IMR-90 (cell line): ENCODE measurements at regions not wholly inside any gene's neighbourhood (a gene's known extent, or its start where the extent isn't known, plus 50 kb on each side); places are given as distances from the start of the nearest gene placed in this dataset.

Source experiments
- ATAC-seq: fragments of 200-7000 bp; cut with Tn5 transposase; 2 replicates; pipeline ENCODE4 v1.9.1; 2020; ENCODE audit warnings: low read depth, mild to moderate bottlenecking, moderate library complexity
- BruUV-seq: library from RNA; stranded (reverse); fragments of 400-500 nt; replicated peaks from 2 replicates; lab custom pipeline; 2021; lab: Mats Ljungman, UMichigan
- CTCF ChIA-PET: fragments of 300-600 bp; formaldehyde crosslinking; extraction: SDS; loops from one replicate; lab custom pipeline; 2021; ENCODE audit warnings: antibody characterized with exemption; lab: Yijun Ruan, JAX
- POLR2A ChIA-PET: fragments of 300-600 bp; sonication (Branson Sonifier 250); formaldehyde crosslinking; loops from one replicate; lab custom pipeline; 2022; ENCODE audit warnings: antibody characterized with exemption; ENCODE audit not compliant: unreplicated experiment; lab: Charles Lee
- DNase-seq: peaks from one replicate; pipeline ENCODE4 v3.0.0; 2013
- H2AFZ ChIP-seq: replicated peaks from 2 replicates; pipeline ENCODE3; 2013; ENCODE audit warnings: low read length, mild to moderate bottlenecking; ENCODE audit not compliant: poor library complexity
- H2AK5ac ChIP-seq: 2 replicates; pipeline ENCODE4 v1.6.1; 2013; ENCODE audit warnings: low read depth, low read length, inconsistent platforms
- H2AK9ac ChIP-seq: replicated peaks from 2 replicates; pipeline ENCODE3; 2013; ENCODE audit warnings: mild to moderate bottlenecking, low read depth, low read length, moderate library complexity; ENCODE audit not compliant: poor library complexity
- H2BK120ac ChIP-seq: 2 replicates; pipeline ENCODE4 v1.6.1; 2013; ENCODE audit warnings: low read depth, low read length, inconsistent platforms
- H2BK15ac ChIP-seq: 3 replicates; pipeline ENCODE4 v1.6.1; 2013; ENCODE audit warnings: low read depth, low read length, inconsistent platforms
- H2BK20ac ChIP-seq: 2 replicates; pipeline ENCODE4 v1.6.1; 2013; ENCODE audit warnings: low read depth, mild to moderate bottlenecking, inconsistent platforms, low read length, moderate library complexity
- H2BK5ac ChIP-seq: 2 replicates; pipeline ENCODE4 v1.6.1; 2013; ENCODE audit warnings: mild to moderate bottlenecking, low read depth, low read length, inconsistent platforms; ENCODE audit not compliant: poor library complexity, severe bottlenecking
- H3K14ac ChIP-seq: replicated peaks from 2 replicates; pipeline ENCODE4 v1.6.1; 2013; ENCODE audit warnings: low read depth, low read length, inconsistent platforms
- H3K18ac ChIP-seq: 2 replicates; pipeline ENCODE4 v1.6.1; 2013; ENCODE audit warnings: low read depth, low read length, control low read depth
- H3K23ac ChIP-seq: 2 replicates; pipeline ENCODE4 v1.6.1; 2013; ENCODE audit warnings: low read depth, low read length, inconsistent platforms
- H3K27ac ChIP-seq: 2 replicates; pipeline ENCODE4 v1.5.1; 2013; ENCODE audit warnings: mild to moderate bottlenecking, control low read depth, low read length; ENCODE audit not compliant: insufficient read depth
- H3K27me3 ChIP-seq: 2 replicates; pipeline ENCODE4 v1.6.1; 2013; ENCODE audit warnings: low read length; ENCODE audit not compliant: control insufficient read depth, insufficient read depth
- H3K36me3 ChIP-seq: 2 replicates; pipeline ENCODE4 v1.6.1; 2013; ENCODE audit warnings: low read length, mixed read lengths; ENCODE audit not compliant: control insufficient read depth, insufficient read depth
- H3K4ac ChIP-seq: 2 replicates; pipeline ENCODE4 v1.6.1; 2013; ENCODE audit warnings: low read depth, low read length, inconsistent platforms
- H3K4me1 ChIP-seq: 2 replicates; pipeline ENCODE4 v1.6.1; 2013; ENCODE audit warnings: low read length, mixed read lengths; ENCODE audit not compliant: control insufficient read depth, insufficient read depth
- H3K4me2 ChIP-seq: 2 replicates; pipeline ENCODE4 v1.6.1; 2013; ENCODE audit warnings: low read depth, mild to moderate bottlenecking, control low read depth, low read length, moderate library complexity
- H3K4me3 ChIP-seq: 2 replicates; pipeline ENCODE4 v1.5.1; 2013; ENCODE audit warnings: low read depth, mild to moderate bottlenecking, control low read depth, low read length, moderate library complexity; ENCODE audit not compliant: insufficient read depth
- H3K56ac ChIP-seq: 2 replicates; pipeline ENCODE4 v1.6.1; 2013; ENCODE audit warnings: low read length, inconsistent platforms; ENCODE audit not compliant: insufficient read depth; ENCODE audit errors: extremely low read depth
- H3K79me1 ChIP-seq, 2 experiments: 2 replicates each; pipeline ENCODE4 v1.6.1; 2013; ENCODE audit warnings: low read length in 2 of 2, inconsistent platforms in 1 of 2, low read depth in 1 of 2
- H3K9ac ChIP-seq: 2 replicates; pipeline ENCODE4 v1.6.1; 2013; ENCODE audit warnings: low read depth, low read length, control low read depth
- H3K9me1 ChIP-seq: 2 replicates; pipeline ENCODE4 v1.6.1; 2013; ENCODE audit warnings: low read length, inconsistent platforms; ENCODE audit not compliant: insufficient read depth
- H3K9me3 ChIP-seq: 2 replicates; pipeline ENCODE4 v1.6.1; 2013; ENCODE audit warnings: low read length; ENCODE audit not compliant: control insufficient read depth, insufficient read depth
- H4K20me1 ChIP-seq: 2 replicates; pipeline ENCODE4 v1.6.1; 2013; ENCODE audit warnings: low read length, inconsistent platforms; ENCODE audit not compliant: insufficient read depth
- H4K5ac ChIP-seq: 2 replicates; pipeline ENCODE4 v1.6.1; 2013; ENCODE audit warnings: mild to moderate bottlenecking, low read depth, low read length, control low read depth
- H4K8ac ChIP-seq, 2 experiments: 2 replicates each; pipeline ENCODE4 v1.6.1; 2013; ENCODE audit warnings: low read depth in 2 of 2, low read length in 2 of 2, control low read depth in 1 of 2, inconsistent platforms in 1 of 2
- H4K91ac ChIP-seq: 2 replicates; pipeline ENCODE4 v1.6.1; 2013; ENCODE audit warnings: low read depth, low read length, inconsistent platforms; ENCODE audit not compliant: insufficient read depth
- BHLHE40 ChIP-seq: fragments of 150-350 bp; IDR thresholded peaks from 2 replicates; pipeline ENCODE4 v1.6.1; 2016; ENCODE audit warnings: mild to moderate bottlenecking, low read depth, low read length
- CEBPB ChIP-seq: IDR thresholded peaks from 2 replicates; pipeline ENCODE4 v1.6.1; 2012; ENCODE audit warnings: low read depth, low read length, improper control_type of control experiment
- CHD1 ChIP-seq: IDR thresholded peaks from 2 replicates; pipeline ENCODE4 v1.6.1; 2012; ENCODE audit warnings: low read depth, low read length, improper control_type of control experiment
- FOS ChIP-seq: fragments of 150-350 bp; IDR thresholded peaks from 2 replicates; pipeline ENCODE4 v1.6.1; 2016; ENCODE audit warnings: low read depth, low read length
- MAFK ChIP-seq: IDR thresholded peaks from 2 replicates; pipeline ENCODE4 v1.6.1; 2012; ENCODE audit warnings: low read depth, low read length, improper control_type of control experiment
- MAZ ChIP-seq: IDR thresholded peaks from 2 replicates; pipeline ENCODE4 v1.6.1; 2012; ENCODE audit warnings: low read depth, mild to moderate bottlenecking, low read length, improper control_type of control experiment, moderate library complexity, borderline replicate concordance
- MXI1 ChIP-seq: IDR thresholded peaks from 2 replicates; pipeline ENCODE4 v1.6.1; 2012; ENCODE audit warnings: low read depth, mild to moderate bottlenecking, low read length, moderate library complexity, borderline replicate concordance
- NFE2L2 ChIP-seq: fragments of 150-350 bp; IDR thresholded peaks from 2 replicates; pipeline ENCODE4 v1.6.1; 2016; ENCODE audit warnings: low read depth, mild to moderate bottlenecking, low read length
- POLR2A ChIP-seq: IDR thresholded peaks from 2 replicates; pipeline ENCODE4 v1.6.1; 2012; ENCODE audit warnings: mild to moderate bottlenecking, low read depth, low read length
- RAD21 ChIP-seq: IDR thresholded peaks from 2 replicates; pipeline ENCODE4 v1.6.1; 2012; ENCODE audit warnings: low read length, improper control_type of control experiment
- RCOR1 ChIP-seq: IDR thresholded peaks from 2 replicates; pipeline ENCODE4 v1.6.1; 2012; ENCODE audit warnings: mild to moderate bottlenecking, low read length, improper control_type of control experiment; ENCODE audit not compliant: insufficient replicate concordance
- RFX5 ChIP-seq: IDR thresholded peaks from 2 replicates; pipeline ENCODE4 v1.8.0; 2012; ENCODE audit warnings: low read depth, mild to moderate bottlenecking, low read length, moderate library complexity
- SMC3 ChIP-seq: fragments of 150-350 bp; IDR thresholded peaks from 2 replicates; pipeline ENCODE4 v1.6.1; 2016; ENCODE audit warnings: low read depth, mild to moderate bottlenecking, antibody characterized with exemption, low read length, moderate library complexity
- WGBS, 2 experiments: methylation state at CpG; one replicate each; pipeline versions ENCODE4 v1.1.5 to v1.1.7; 2013; ENCODE audit warnings: missing lambda C conversion rate in 2 of 2; ENCODE audit not compliant: insufficient read length in 1 of 2; ENCODE audit errors: extremely low coverage in 2 of 2; 5-methylcytosine and 5-hydroxymethylcytosine counted together
- dilution Hi-C: fragments of 300-500 bp; cut with HindIII; formaldehyde crosslinking; loops from one replicate; pipeline ENCODE4 v1.14.3; 2018; ENCODE audit warnings: low sequenced_read_pairs; ENCODE audit not compliant: unreplicated experiment
- in situ Hi-C: fragments of 300-500 bp; cut with MboI; formaldehyde crosslinking; loops from 3 replicates; pipeline ENCODE4 v1.14.3; 2019; ENCODE audit warnings: low sequenced_read_pairs, inconsistent platforms, mixed read lengths
- intact Hi-C: fragments of 100-400 bp; cut with micrococcal nuclease; formaldehyde crosslinking; loops from 2 replicates; pipeline ENCODE4 v1.10.0; 2022
- TF ChIP-seq, protein P1 (sequence below): fragments of 150-350 bp; IDR thresholded peaks from 2 replicates; pipeline ENCODE4 v1.6.1; 2016; ENCODE audit warnings: low read depth, mild to moderate bottlenecking, low read length, moderate library complexity, borderline replicate concordance
- TF ChIP-seq, protein P2 (sequence below): conservative IDR thresholded peaks from 2 replicates; pipeline ENCODE4 v1.5.1; 2012; ENCODE audit warnings: mild to moderate bottlenecking, low read depth, low read length, improper control_type of control experiment
- TF ChIP-seq, protein P3 (sequence below): fragments of 150-350 bp; IDR thresholded peaks from 2 replicates; pipeline ENCODE4 v1.6.1; 2017; ENCODE audit warnings: mild to moderate bottlenecking, antibody characterized with exemption, low read length, low read depth

DNA sequence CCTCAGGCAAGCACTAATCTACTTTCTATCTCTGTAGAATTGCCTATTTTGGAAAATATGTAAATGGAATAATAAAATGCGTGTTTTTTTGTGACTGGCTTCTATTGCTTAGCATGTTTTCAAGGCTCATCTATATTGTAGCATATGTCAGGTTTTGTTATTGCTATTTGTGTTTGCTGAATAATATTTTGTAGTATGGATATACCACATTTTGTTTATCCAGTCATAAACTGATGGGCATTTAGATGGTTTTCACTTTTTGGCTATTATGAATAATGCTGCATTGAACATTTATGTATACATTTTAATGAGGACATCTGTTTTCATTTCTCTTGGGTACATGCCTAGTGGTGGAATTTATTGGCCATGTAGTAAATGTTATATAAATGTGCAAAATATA is 183.3 kb upstream of the ZP4 start:
- Histone ChIP-seq H3K27ac (no peak overlapping the region), H3K9ac (no peak overlapping the region), H4K8ac (no peak overlapping the region), H2AK9ac (no peak overlapping the region), H2BK15ac (no peak overlapping the region), H3K56ac (no peak overlapping the region), H3K4ac (no peak overlapping the region), H4K91ac (no peak overlapping the region), H3K4me2 (no peak overlapping the region), H2AK5ac (no peak overlapping the region), H3K36me3 (no peaks in the 10 kb centered on the region), H2AFZ (no peak overlapping the region), H3K27me3 (no peaks in the 10 kb centered on the region), H3K9me1 (no peaks in the 10 kb centered on the region), H4K20me1 (no peaks in the 10 kb centered on the region), H3K4me3 (no peak overlapping the region), H2BK120ac (no peak overlapping the region), H3K79me1 (no peaks in the 10 kb centered on the region), H3K23ac (no peak overlapping the region), H3K14ac (no peak overlapping the region), H3K18ac (no peak overlapping the region), H3K9me3 (peaks cover 2% of the 10 kb centered on the region; the same call in 1 of the 2 replicates), H2BK20ac (no peak overlapping the region), H2BK5ac (no peak overlapping the region), H4K5ac (no peak overlapping the region), H3K4me1 (no peaks in the 10 kb centered on the region)
- in situ Hi-C loops, result no loop called here
- ChIA-PET POLR2A (no interaction called here), CTCF (no interaction called here)
- no CpG with 5 or more reads among the region's 1 CpG for WGBS, 2 experiments
- dilution Hi-C loops, result no loop called here
- ATAC-seq (no peak), DNase-seq (no peak)
- intact Hi-C loops, result no loop called here
- TF ChIP-seq MXI1, result no peak
- no peak for TF ChIP-seq MAFK
- TF ChIP-seq CEBPB, result no peak
- no peak for TF ChIP-seq BHLHE40
- TF ChIP-seq, protein P1, sequence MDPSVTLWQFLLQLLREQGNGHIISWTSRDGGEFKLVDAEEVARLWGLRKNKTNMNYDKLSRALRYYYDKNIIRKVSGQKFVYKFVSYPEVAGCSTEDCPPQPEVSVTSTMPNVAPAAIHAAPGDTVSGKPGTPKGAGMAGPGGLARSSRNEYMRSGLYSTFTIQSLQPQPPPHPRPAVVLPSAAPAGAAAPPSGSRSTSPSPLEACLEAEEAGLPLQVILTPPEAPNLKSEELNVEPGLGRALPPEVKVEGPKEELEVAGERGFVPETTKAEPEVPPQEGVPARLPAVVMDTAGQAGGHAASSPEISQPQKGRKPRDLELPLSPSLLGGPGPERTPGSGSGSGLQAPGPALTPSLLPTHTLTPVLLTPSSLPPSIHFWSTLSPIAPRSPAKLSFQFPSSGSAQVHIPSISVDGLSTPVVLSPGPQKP, result no peak
- no peak for TF ChIP-seq MAZ
- no peak for TF ChIP-seq RFX5
- TF ChIP-seq NFE2L2, result no peak
- TF ChIP-seq, protein P2, sequence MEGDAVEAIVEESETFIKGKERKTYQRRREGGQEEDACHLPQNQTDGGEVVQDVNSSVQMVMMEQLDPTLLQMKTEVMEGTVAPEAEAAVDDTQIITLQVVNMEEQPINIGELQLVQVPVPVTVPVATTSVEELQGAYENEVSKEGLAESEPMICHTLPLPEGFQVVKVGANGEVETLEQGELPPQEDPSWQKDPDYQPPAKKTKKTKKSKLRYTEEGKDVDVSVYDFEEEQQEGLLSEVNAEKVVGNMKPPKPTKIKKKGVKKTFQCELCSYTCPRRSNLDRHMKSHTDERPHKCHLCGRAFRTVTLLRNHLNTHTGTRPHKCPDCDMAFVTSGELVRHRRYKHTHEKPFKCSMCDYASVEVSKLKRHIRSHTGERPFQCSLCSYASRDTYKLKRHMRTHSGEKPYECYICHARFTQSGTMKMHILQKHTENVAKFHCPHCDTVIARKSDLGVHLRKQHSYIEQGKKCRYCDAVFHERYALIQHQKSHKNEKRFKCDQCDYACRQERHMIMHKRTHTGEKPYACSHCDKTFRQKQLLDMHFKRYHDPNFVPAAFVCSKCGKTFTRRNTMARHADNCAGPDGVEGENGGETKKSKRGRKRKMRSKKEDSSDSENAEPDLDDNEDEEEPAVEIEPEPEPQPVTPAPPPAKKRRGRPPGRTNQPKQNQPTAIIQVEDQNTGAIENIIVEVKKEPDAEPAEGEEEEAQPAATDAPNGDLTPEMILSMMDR, result no peak
- no peak for TF ChIP-seq RCOR1
- no peak for TF ChIP-seq RAD21
- TF ChIP-seq SMC3, result no peak
- no peak for TF ChIP-seq POLR2A
- no peak for TF ChIP-seq FOS
- no peak for TF ChIP-seq CHD1
- TF ChIP-seq, protein P3, sequence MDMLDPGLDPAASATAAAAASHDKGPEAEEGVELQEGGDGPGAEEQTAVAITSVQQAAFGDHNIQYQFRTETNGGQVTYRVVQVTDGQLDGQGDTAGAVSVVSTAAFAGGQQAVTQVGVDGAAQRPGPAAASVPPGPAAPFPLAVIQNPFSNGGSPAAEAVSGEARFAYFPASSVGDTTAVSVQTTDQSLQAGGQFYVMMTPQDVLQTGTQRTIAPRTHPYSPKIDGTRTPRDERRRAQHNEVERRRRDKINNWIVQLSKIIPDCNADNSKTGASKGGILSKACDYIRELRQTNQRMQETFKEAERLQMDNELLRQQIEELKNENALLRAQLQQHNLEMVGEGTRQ, result no peak
- no TSS peak for BruUV-seq
